ENCODE measurements at regions not wholly inside any gene's neighbourhood (a gene's known extent, or its start where the extent isn't known, plus 50 kb on each side); places are given as distances from the start of the nearest gene placed in this dataset.

DNA sequence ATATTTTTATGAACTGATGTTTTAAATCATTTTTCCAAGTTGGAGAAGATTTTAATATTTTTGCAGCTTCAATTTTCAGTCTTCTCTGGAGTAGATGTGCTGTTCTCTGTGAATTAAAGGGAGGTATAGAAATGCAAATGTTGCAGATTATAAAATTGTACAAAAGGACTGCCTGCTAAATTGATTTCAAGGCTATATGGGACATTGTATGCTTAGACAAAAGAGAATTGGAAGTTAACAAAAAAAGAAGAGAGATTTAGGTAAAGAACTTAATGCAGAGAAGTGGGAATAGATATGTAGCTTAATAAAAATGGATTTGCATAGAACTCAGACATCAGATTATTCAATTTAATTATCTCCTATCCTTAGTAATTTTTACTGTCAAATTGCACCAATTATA is 403.3 kb downstream of the ZIC3 start:
- intact Hi-C loops (cut with DNase I) = no loop called here
- H3K4me3 ChIP-seq = no peak overlapping the region
- DNase-seq (ENCODE audit: low spot score in 2 of 2) = no peak
- TF ChIP-seq, protein P1, sequence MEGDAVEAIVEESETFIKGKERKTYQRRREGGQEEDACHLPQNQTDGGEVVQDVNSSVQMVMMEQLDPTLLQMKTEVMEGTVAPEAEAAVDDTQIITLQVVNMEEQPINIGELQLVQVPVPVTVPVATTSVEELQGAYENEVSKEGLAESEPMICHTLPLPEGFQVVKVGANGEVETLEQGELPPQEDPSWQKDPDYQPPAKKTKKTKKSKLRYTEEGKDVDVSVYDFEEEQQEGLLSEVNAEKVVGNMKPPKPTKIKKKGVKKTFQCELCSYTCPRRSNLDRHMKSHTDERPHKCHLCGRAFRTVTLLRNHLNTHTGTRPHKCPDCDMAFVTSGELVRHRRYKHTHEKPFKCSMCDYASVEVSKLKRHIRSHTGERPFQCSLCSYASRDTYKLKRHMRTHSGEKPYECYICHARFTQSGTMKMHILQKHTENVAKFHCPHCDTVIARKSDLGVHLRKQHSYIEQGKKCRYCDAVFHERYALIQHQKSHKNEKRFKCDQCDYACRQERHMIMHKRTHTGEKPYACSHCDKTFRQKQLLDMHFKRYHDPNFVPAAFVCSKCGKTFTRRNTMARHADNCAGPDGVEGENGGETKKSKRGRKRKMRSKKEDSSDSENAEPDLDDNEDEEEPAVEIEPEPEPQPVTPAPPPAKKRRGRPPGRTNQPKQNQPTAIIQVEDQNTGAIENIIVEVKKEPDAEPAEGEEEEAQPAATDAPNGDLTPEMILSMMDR (IDR thresholded peaks at IDR 0.05) = no peak
- no peaks in the 10 kb centered on the region for H3K36me3 ChIP-seq
- no peaks in the 10 kb centered on the region for H3K4me1 ChIP-seq
- H3K27me3 ChIP-seq = no peaks in the 10 kb centered on the region
- no peaks in the 10 kb centered on the region for H3K9me3 ChIP-seq
- no peak overlapping the region for H3K27ac ChIP-seq

DNA sequence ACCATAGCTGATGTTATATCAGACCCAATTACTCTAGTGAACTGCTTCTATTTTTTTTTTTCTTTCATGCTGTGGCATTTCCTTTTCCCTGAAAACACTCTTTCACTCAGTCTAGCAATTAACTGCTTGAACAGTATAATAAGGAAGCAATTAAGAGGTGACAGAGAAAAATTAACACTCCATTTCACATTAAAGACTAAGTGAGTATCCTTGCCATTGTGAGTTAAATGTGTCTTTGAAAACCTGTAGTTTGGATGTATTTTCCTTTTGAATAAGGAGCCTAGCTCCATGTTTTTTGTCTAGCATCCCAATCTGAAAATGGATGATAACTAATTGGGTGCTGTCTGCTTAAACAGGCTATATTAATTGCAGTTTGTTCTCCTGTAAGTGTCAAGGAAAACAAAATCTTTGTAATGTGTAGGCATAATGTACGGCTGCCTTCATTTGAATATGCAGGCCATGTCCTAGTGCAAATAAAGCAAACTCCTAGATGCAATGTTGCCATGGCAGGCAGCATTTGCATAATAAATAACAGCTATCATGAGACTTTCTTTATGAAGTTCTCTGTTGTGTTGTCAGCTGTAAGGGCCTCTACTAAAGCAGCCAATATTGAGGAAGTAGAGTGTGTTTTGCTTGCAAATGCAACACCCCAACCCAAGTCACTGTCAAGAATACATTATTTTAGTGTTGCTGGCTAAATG is 416.7 kb downstream of the ZIC3 start:
- TF ChIP-seq, protein P1 (IDR thresholded peaks at IDR 0.05) = no peak
- H3K9me3 ChIP-seq = no peaks in the 10 kb centered on the region
- H3K27ac ChIP-seq = no peak overlapping the region
- intact Hi-C loops (cut with DNase I) = no loop called here
- DNase-seq (ENCODE audit: low spot score in 2 of 2) = no peak
- no peaks in the 10 kb centered on the region for H3K4me1 ChIP-seq
- H3K27me3 ChIP-seq = no peaks in the 10 kb centered on the region
- no peak overlapping the region for H3K4me3 ChIP-seq
- H3K36me3 ChIP-seq = no peaks in the 10 kb centered on the region

DNA sequence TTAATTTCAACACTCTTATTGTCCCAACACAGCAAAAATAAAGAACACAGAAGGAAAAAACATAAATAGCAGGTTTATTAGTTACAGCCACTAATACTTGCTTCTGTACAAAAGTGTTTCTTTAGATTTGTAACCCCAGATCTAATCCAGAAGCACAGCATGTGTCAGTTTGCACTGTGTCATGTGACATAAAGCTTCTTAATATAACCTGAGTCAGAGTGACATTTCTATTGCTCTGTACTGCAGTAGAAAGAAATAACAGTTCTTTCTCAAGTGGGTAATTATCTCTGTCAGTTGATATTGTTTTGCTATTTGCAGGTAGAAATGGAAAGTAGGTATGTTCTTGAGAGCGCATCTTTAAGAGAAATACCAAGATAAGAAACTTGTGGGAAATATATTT is 422.5 kb downstream of the ZIC3 start:
- Histone ChIP-seq H3K27ac (no peak overlapping the region), H3K4me3 (no peak overlapping the region), H3K9me3 (no peaks in the 10 kb centered on the region), H3K36me3 (no peaks in the 10 kb centered on the region), H3K27me3 (no peaks in the 10 kb centered on the region), H3K4me1 (no peaks in the 10 kb centered on the region)
- TF ChIP-seq, protein P1 (IDR thresholded peaks at IDR 0.05) = no peak
- intact Hi-C loops (cut with DNase I) = no loop called here
- DNase-seq (ENCODE audit: low spot score in 2 of 2) = no peak

DNA sequence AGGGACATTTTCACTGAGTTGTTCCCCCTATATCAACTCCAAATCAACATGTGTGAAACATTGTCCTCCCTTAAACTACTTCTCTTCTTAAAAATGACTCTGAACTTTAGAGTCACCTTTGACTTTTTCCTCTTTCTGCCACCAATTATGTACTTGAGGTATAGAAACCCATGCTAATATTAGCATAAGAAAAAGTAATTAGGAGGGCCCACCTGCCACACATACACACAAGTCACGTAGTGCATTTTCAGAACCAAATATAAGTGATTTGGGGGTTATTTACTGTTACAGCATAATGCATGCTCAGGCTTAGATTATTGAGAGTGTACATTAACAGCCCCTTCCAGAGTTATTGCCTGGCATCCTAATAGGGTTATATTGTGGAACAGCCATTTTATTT is 432.7 kb downstream of the ZIC3 start:
- Histone ChIP-seq H3K4me1 (no peaks in the 10 kb centered on the region), H3K27me3 (no peaks in the 10 kb centered on the region), H3K36me3 (no peaks in the 10 kb centered on the region), H3K4me3 (no peak overlapping the region), H3K27ac (no peak overlapping the region), H3K9me3 (no peaks in the 10 kb centered on the region)
- no peak for DNase-seq (ENCODE audit: low spot score in 2 of 2)
- intact Hi-C loops (cut with DNase I) = no loop called here
- TF ChIP-seq, protein P1 (IDR thresholded peaks at IDR 0.05) = no peak

DNA sequence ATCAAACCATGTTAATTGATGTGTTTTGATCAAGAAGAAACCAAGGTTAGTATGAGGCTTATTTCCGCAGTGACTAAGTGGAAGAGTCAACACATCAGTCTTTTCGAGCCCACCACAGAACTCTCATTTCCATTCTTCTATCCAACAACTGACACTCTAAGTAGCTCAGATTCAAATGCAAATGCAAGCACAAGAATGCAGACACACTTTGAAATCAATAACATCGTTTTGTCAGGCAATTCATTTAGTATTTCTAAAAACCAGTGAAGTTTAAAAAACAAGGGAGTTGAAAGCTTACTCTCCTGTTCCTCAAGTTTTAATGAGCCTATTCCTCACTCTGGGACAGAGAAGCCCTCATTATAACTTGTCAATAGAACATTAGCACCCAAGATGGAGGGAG is 433.1 kb downstream of the ZIC3 start:
- DNase-seq (ENCODE audit: low spot score in 2 of 2) = no peak
- Histone ChIP-seq H3K4me1 (no peaks in the 10 kb centered on the region), H3K36me3 (no peaks in the 10 kb centered on the region), H3K4me3 (no peak overlapping the region), H3K27ac (no peak overlapping the region), H3K9me3 (no peaks in the 10 kb centered on the region), H3K27me3 (no peaks in the 10 kb centered on the region)
- TF ChIP-seq, protein P1 (IDR thresholded peaks at IDR 0.05) = no peak
- intact Hi-C loops (cut with DNase I) = no loop called here

DNA sequence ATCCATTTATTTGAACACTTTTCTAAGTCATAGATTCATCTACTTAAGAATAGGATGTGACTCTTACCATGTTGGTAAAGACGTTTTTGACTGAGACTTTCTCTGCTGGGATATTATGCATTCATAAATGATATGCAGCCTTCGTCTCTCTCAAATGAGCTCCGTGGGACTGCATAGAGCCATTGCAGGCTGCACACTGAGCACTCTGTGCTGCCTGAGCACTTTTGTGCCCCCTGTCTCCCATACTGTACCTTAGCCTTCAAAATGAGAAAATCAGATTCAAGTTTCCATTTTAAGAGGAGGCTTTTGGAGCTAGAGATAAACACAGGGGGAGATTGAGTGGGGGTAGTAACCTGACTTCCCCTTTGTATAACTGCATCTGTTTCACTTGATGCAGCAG is 433.6 kb downstream of the ZIC3 start:
- DNase-seq (ENCODE audit: low spot score in 2 of 2) = no peak
- H3K27me3 ChIP-seq = no peaks in the 10 kb centered on the region
- TF ChIP-seq, protein P1 (IDR thresholded peaks at IDR 0.05) = no peak
- intact Hi-C loops (cut with DNase I) = no loop called here
- H3K36me3 ChIP-seq = no peaks in the 10 kb centered on the region
- H3K9me3 ChIP-seq = no peaks in the 10 kb centered on the region
- H3K4me1 ChIP-seq = no peaks in the 10 kb centered on the region
- no peak overlapping the region for H3K27ac ChIP-seq
- no peak overlapping the region for H3K4me3 ChIP-seq
